Gastrocnemius medialis (tissue), 4 donors: ENCODE measurements at regions not wholly inside any gene's neighbourhood (a gene's known extent, or its start where the extent isn't known, plus 50 kb on each side); places are given as distances from the start of the nearest gene placed in this dataset.
"Not testable (repeated sequence)": the region's sequence is repeated elsewhere in the genome, so short reads cannot be mapped to it uniquely, and the experiment has no call there.

Source experiments
- ATAC-seq, 2 donors: fragments of 150-250 bp; one replicate each; pipeline ENCODE4 v1.9.1; 2016
- DNase-seq, 2 donors: peaks; one replicate each; pipeline ENCODE4 v3.0.0-alpha.2; 2019
- H3K27ac ChIP-seq, 4 donors: fragments of 200-600 bp; sonication (generic); 1 replicate in 1 of 4; 2 replicates in 3 of 4; pipeline ENCODE4 v1.5.1; 2016 to 2018; ENCODE audit warnings: mild to moderate bottlenecking in 2 of 4, moderate library complexity in 1 of 4
- H3K27me3 ChIP-seq, 3 donors: fragments of 200-600 bp; sonication (generic) in 2 of 3; 1 replicate in 1 of 3; 2 replicates in 2 of 3; pipeline versions ENCODE4 v1.5.1 to v1.6.0; 2016 to 2019; ENCODE audit warnings: mild to moderate bottlenecking in 1 of 3, moderate library complexity in 1 of 3
- H3K36me3 ChIP-seq, 2 donors: fragments of 200-600 bp; sonication (generic) in 1 of 2; one replicate each; pipeline ENCODE4 v1.5.1; 2017 to 2018
- H3K4me1 ChIP-seq, 2 donors: fragments of 200-600 bp; sonication (generic) in 1 of 2; one replicate each; pipeline ENCODE4 v1.5.1; 2016 to 2017; ENCODE audit warnings: mild to moderate bottlenecking in 2 of 2
- H3K4me3 ChIP-seq, 4 donors: fragments of 200-600 bp; sonication (generic) in 3 of 4; 1 replicate in 1 of 4; 2 replicates in 3 of 4; pipeline ENCODE4 v1.5.1; 2016 to 2019; ENCODE audit warnings: mild to moderate bottlenecking in 2 of 4
- H3K9me3 ChIP-seq, 3 donors: fragments of 200-600 bp; sonication (generic) in 2 of 3; 1 replicate in 1 of 3; 2 replicates in 2 of 3; pipeline ENCODE4 v1.5.1; 2016 to 2019
- CTCF ChIP-seq, 5 experiments: fragments of 450-650 bp in 3 of 5; fragments of 200-600 bp in 2 of 5; sonication (generic) in 2 of 5; IDR thresholded peaks in 4 of 5; conservative IDR thresholded peaks in 1 of 5; 1 replicate in 4 of 5; 2 replicates in 1 of 5; pipeline ENCODE4 v1.5.1; 2016 to 2019; ENCODE audit warnings: antibody characterized with exemption in 5 of 5, mild to moderate bottlenecking in 3 of 5, moderate library complexity in 3 of 5
- POLR2A ChIP-seq, 2 donors: fragments of 450-650 bp; IDR thresholded peaks; one replicate each; pipeline ENCODE4 v1.6.1; 2017; ENCODE audit warnings: antibody characterized with exemption in 2 of 2, mild to moderate bottlenecking in 2 of 2, moderate library complexity in 2 of 2
- in situ Hi-C, 4 donors: fragments of 200-750 bp; cut with MboI; loops; one replicate each; pipeline versions ENCODE4 v1.15.0 to v1.8.0; 2017; ENCODE audit warnings: low sequenced_read_pairs in 4 of 4
- intact Hi-C: fragments of 100-400 bp; cut with DNase I; formaldehyde crosslinking; loops from one replicate; pipeline ENCODE4 v1.15.1; 2023; ENCODE audit warnings: low total_unique reads

- DNase-seq (no peak), ATAC-seq (no peak)
- TF ChIP-seq POLR2A (IDR thresholded peaks at IDR 0.05) (no peak), CTCF (IDR thresholded peaks at IDR 0.05 in 4 of 5, conservative IDR thresholded peaks at IDR 0.05 in 1 of 5) (no peak)
- no peaks in the 10 kb centered on the region for H3K27me3 ChIP-seq
- no peak overlapping the region for H3K4me3 ChIP-seq
- no peaks in the 10 kb centered on the region for H3K36me3 ChIP-seq
- H3K4me1 ChIP-seq: no peaks in the 10 kb centered on the region
- H3K9me3 ChIP-seq: no peaks in the 10 kb centered on the region
- intact Hi-C loops: no loop called here
- no peak overlapping the region for H3K27ac ChIP-seq
- in situ Hi-C loops: no loop called here
These were observed 114.8 kb upstream of the ANKRD30BL start for GRCh38 chr2:132276571-132276981.

DNA sequence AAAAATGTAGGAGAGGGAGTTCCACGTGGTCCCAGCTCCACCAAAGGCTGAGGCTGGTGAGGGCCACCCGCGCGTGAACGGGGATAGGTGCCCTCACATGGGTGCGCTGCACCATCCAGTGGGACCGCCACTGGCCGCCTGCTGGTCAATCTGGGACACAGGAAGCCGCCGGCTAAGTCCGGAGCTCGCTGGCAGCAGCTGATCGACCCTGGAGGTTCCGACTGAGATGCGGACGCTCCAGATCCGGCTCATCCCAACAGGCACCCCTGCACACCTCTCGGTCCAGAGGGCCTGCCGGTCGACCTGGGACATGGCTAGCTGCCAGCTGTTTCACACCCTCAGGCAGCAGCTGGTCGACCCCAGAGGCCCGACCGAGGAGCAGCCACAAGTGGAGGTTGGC, 116.5 kb upstream of the ANKRD30BL start:
- DNase-seq (no peak), ATAC-seq (no peak)
- in situ Hi-C loops: no loop called here

DNA sequence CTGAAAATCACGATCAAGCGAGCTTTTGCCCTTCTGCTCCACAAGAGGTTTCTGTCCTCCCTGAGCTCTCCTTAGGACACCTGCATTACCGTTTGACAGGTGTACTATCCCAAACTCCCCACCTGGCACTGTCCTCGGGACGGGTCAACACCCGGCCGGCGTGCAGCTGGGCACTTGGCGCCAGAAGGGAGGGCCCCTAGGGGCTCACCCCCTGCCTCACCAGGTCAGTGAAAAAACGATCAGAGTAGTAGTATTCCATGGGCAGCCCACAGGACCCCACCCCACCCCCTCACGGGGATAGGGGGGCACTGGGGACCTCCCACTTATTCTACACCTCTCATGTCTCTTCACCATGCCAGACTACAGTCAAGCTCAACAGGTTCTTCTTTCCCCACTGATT, 117.6 kb upstream of the ANKRD30BL start:
- ATAC-seq: no peak
- in situ Hi-C loops: no loop called here

More for the DNA sequence above, 116.5 kb upstream of the ANKRD30BL start:
- no peaks in the 10 kb centered on the region for H3K27me3 ChIP-seq
- no peaks in the 10 kb centered on the region for H3K4me1 ChIP-seq
- intact Hi-C loops: no loop called here
- no peak overlapping the region for H3K4me3 ChIP-seq
- TF ChIP-seq POLR2A (IDR thresholded peaks at IDR 0.05) (no peak), CTCF (IDR thresholded peaks at IDR 0.05 in 4 of 5, conservative IDR thresholded peaks at IDR 0.05 in 1 of 5) (no peak)
- no peaks in the 10 kb centered on the region for H3K9me3 ChIP-seq
- no peaks in the 10 kb centered on the region for H3K36me3 ChIP-seq
- H3K27ac ChIP-seq: no peak overlapping the region

GRCh38 chr2:132279930-132280615, 118.3 kb upstream of the ANKRD30BL start:
- ATAC-seq: no peak
- in situ Hi-C loops: no loop called here
- no peak overlapping the region for H3K27ac ChIP-seq
- H3K36me3 ChIP-seq: no peaks in the 10 kb centered on the region
- no peak for TF ChIP-seq POLR2A (IDR thresholded peaks at IDR 0.05)
- TF ChIP-seq CTCF (IDR thresholded peaks at IDR 0.05 in 4 of 5, conservative IDR thresholded peaks at IDR 0.05 in 1 of 5): no peak
- H3K4me1 ChIP-seq: no peaks in the 10 kb centered on the region
- DNase-seq: no peak
- H3K4me3 ChIP-seq: no peak overlapping the region
- intact Hi-C loops: no loop called here
- H3K27me3 ChIP-seq: no peaks in the 10 kb centered on the region
- H3K9me3 ChIP-seq: no peaks in the 10 kb centered on the region

More for the DNA sequence above, 117.6 kb upstream of the ANKRD30BL start:
- Histone ChIP-seq H3K27me3 (no peaks in the 10 kb centered on the region), H3K4me1 (no peaks in the 10 kb centered on the region), H3K9me3 (no peaks in the 10 kb centered on the region), H3K36me3 (no peaks in the 10 kb centered on the region), H3K4me3 (no peak overlapping the region), H3K27ac (no peak overlapping the region)
- TF ChIP-seq POLR2A (IDR thresholded peaks at IDR 0.05) (no peak), CTCF (IDR thresholded peaks at IDR 0.05 in 4 of 5, conservative IDR thresholded peaks at IDR 0.05 in 1 of 5) (no peak)
- intact Hi-C loops: no loop called here
- no peak for DNase-seq

- Histone ChIP-seq H3K27me3 (no peaks in the 10 kb centered on the region), H3K4me3 (no peak overlapping the region), H3K4me1 (no peaks in the 10 kb centered on the region), H3K36me3 (no peaks in the 10 kb centered on the region), H3K27ac (no peak overlapping the region), H3K9me3 (no peaks in the 10 kb centered on the region)
- TF ChIP-seq CTCF (IDR thresholded peaks at IDR 0.05 in 4 of 5, conservative IDR thresholded peaks at IDR 0.05 in 1 of 5) (no peak), POLR2A (IDR thresholded peaks at IDR 0.05) (no peak)
- DNase-seq: no peak
- in situ Hi-C loops: no loop called here
- ATAC-seq: no peak
- intact Hi-C loops: no loop called here
These were observed 119.2 kb upstream of the ANKRD30BL start for GRCh38 chr2:132280912-132281311.

DNA sequence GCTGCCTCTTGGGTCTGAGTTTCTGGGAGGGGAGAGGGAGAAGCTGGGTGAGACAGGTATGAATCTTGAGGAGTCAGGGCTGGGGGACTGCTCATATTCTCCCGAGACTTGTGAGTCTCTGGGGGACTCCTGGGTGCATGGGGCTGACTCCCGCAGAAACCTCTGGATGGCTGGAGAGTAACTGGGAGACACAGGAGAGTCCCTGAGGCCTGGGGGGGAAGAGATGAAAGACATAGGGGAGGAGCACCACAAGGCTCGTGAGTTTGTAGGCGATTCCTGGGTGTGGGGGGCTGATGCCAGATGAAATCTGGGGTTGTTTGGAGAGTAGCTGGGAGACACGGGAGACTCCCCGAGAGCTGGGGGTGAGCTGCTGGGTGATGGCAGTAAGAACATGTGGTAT, 120.4 kb upstream of the ANKRD30BL start:
- in situ Hi-C loops, ATAC-seq, H3K9me3 ChIP-seq, DNase-seq, H3K4me1 ChIP-seq, H3K27ac ChIP-seq, H3K4me3 ChIP-seq, intact Hi-C loops, H3K27me3 ChIP-seq, H3K36me3 ChIP-seq: not testable (repeated sequence)
